ENCODE measurements at regions not wholly inside any gene's neighbourhood (a gene's known extent, or its start where the extent isn't known, plus 50 kb on each side); places are given as distances from the start of the nearest gene placed in this dataset.

- TF ChIP-seq ZNF462 (CRISPR knock-in tag; IDR thresholded peaks at IDR 0.05), result no peak
- TF ChIP-seq REST (IDR thresholded peaks at IDR 0.05; ENCODE audit: unreplicated experiment), result no peak
- TF ChIP-seq CREB1 (CRISPR knock-in tag; IDR thresholded peaks at IDR 0.05; ENCODE audit: low read depth), result no peak
These were observed 117.6 kb upstream of the MRI1 start (continued) for GRCh38 chr19:13646758-13647157.

- H3K4me3 Mint-ChIP-seq, result no peak overlapping the region
- Histone ChIP-seq H3K4me3 (no peak overlapping the region), H3K9me2 (ENCODE audit: insufficient read depth) (0 out of 2 replicates have a peak, but pooled peaks cover 5% of the 10 kb centered on the region), H3K79me2 (replicated peaks; ENCODE audit: insufficient read depth) (no peaks in the 10 kb centered on the region), H4K20me1 (replicated peaks; ENCODE audit: insufficient read depth) (no peaks in the 10 kb centered on the region), H2AFZ (no peak overlapping the region), H3K27ac (ENCODE audit: low read depth) (no peak overlapping the region), H3K27me3 (ENCODE audit: insufficient read depth) (no peaks in the 10 kb centered on the region), H3K4me2 (no peak overlapping the region), H3K4me1 (ENCODE audit: insufficient read depth) (no peaks in the 10 kb centered on the region), H3F3A (replicated peaks; ENCODE audit: low read depth) (no peaks in the 10 kb centered on the region), H3K36me3 (ENCODE audit: insufficient read depth) (no peaks in the 10 kb centered on the region)
- no peak for DNase-seq (ENCODE audit: low spot score)
- no peak overlapping the region for H3K27ac Mint-ChIP-seq
- no peaks in the 10 kb centered on the region; the same call in 2 of the 3 replicates for H3K36me3 Mint-ChIP-seq (ENCODE audit: low read depth)
- H3K9me3 Mint-ChIP-seq, result peaks cover 21% of the 10 kb centered on the region
- no peak for ATAC-seq
- no peaks in the 10 kb centered on the region for H3K4me1 Mint-ChIP-seq
- H3K27me3 Mint-ChIP-seq (ENCODE audit: insufficient read depth, low read depth, poor library complexity), result peaks cover 6% of the 10 kb centered on the region
- TF ChIP-seq ETS1 (IDR thresholded peaks at IDR 0.05) (no peak), CTCF (conservative IDR thresholded peaks at IDR 0.05; ENCODE audit: low read depth in 2 of 2) (no peak)
These were observed 119.7 kb upstream of the MRI1 start for GRCh38 chr19:13644645-13645044.

Data from GM23338 (cell line).